ENCODE measurements at regions not wholly inside any gene's neighbourhood (a gene's known extent, or its start where the extent isn't known, plus 50 kb on each side); places are given as distances from the start of the nearest gene placed in this dataset.

- H3K4me3 ChIP-seq (ENCODE audit: low read depth, low read length), result no peak overlapping the region
- TF ChIP-seq, protein P1, sequence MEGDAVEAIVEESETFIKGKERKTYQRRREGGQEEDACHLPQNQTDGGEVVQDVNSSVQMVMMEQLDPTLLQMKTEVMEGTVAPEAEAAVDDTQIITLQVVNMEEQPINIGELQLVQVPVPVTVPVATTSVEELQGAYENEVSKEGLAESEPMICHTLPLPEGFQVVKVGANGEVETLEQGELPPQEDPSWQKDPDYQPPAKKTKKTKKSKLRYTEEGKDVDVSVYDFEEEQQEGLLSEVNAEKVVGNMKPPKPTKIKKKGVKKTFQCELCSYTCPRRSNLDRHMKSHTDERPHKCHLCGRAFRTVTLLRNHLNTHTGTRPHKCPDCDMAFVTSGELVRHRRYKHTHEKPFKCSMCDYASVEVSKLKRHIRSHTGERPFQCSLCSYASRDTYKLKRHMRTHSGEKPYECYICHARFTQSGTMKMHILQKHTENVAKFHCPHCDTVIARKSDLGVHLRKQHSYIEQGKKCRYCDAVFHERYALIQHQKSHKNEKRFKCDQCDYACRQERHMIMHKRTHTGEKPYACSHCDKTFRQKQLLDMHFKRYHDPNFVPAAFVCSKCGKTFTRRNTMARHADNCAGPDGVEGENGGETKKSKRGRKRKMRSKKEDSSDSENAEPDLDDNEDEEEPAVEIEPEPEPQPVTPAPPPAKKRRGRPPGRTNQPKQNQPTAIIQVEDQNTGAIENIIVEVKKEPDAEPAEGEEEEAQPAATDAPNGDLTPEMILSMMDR (IDR thresholded peaks at IDR 0.05; ENCODE audit: borderline replicate concordance, insufficient read depth, low read depth, low read length), result no peak
Measured at GRCh38 chr6:45830441-45831139, 185.1 kb downstream of the CLIC5 start.

DNA sequence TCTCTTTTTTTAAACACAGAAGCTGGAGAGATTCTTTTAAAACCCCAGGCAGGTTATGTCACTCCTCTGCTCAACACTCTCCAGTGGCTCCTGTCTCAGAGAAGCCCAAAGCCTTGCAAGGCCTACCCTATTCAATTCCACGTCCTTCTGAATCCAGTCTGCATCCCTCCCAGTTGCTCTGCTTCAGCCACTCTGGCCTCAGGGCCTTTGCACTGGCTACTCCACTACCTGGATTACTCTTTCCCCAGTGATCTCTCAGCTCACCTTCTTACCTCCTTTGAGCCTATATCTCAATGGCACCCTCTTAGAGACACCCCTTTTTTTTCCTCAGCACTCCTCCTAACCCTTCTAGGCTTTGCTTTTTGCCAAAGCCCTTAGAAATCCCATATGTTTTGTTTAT, 185.8 kb downstream of the CLIC5 start:
- TF ChIP-seq, protein P1 (IDR thresholded peaks at IDR 0.05; ENCODE audit: borderline replicate concordance, insufficient read depth, low read depth, low read length), result no peak

DNA sequence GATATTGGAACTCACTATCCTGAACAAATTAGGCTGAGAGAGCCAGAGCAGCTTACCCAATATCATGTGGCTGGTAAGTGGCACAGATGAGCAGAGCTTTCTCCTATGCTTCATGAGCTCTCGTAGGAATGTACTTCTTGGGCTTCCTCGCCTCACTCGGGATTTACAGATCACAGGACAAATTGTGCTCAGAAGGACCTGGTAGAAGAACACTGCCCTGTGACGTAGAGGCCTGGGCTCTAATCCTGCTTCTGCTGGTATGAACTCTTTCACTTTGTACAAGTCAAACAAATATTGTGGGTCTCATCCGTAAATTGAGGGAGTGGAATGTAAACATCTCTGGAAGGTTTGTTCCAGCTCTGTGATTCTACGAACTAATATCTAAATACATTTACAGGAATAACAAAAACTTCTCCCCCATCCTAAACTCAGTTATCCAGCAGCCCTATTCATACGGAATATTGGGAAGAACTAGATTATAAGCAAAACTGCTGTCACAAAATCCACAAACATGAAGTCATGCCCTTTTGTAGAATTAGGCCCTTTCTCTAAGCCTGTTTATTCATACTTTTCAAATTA, 187.6 kb downstream of the CLIC5 start:
- TF ChIP-seq, protein P1 (IDR thresholded peaks at IDR 0.05; ENCODE audit: borderline replicate concordance, insufficient read depth, low read depth, low read length), result no peak

More for the DNA sequence above, 185.8 kb downstream of the CLIC5 start:
- no peak overlapping the region for H3K4me3 ChIP-seq (ENCODE audit: low read depth, low read length)

GRCh38 chr6:45822873-45823272, 192.8 kb downstream of the CLIC5 start:
- TF ChIP-seq, protein P1 (IDR thresholded peaks at IDR 0.05; ENCODE audit: borderline replicate concordance, insufficient read depth, low read depth, low read length), result no peak
- H3K4me3 ChIP-seq (ENCODE audit: low read depth, low read length), result no peak overlapping the region

More for the DNA sequence above, 187.6 kb downstream of the CLIC5 start:
- H3K4me3 ChIP-seq (ENCODE audit: low read depth, low read length), result no peak overlapping the region

GRCh38 chr6:45822246-45822812, 193.3 kb downstream of the CLIC5 start:
- TF ChIP-seq, protein P1 (IDR thresholded peaks at IDR 0.05; ENCODE audit: borderline replicate concordance, insufficient read depth, low read depth, low read length), result no peak
- H3K4me3 ChIP-seq (ENCODE audit: low read depth, low read length), result no peak overlapping the region

- H3K4me3 ChIP-seq (ENCODE audit: low read depth, low read length), result no peak overlapping the region
- TF ChIP-seq, protein P1 (IDR thresholded peaks at IDR 0.05; ENCODE audit: borderline replicate concordance, insufficient read depth, low read depth, low read length), result no peak
Measured at GRCh38 chr6:45818655-45819054, 197.0 kb downstream of the CLIC5 start.
